NB4 (cell line): ENCODE measurements at regions not wholly inside any gene's neighbourhood (a gene's known extent, or its start where the extent isn't known, plus 50 kb on each side); places are given as distances from the start of the nearest gene placed in this dataset.

Experiments used
- MYC ChIP-seq: IDR thresholded peaks from 2 replicates; pipeline ENCODE4 v1.6.1; 2011; ENCODE audit warnings: low read depth, low read length
- POLR2A ChIP-seq: IDR thresholded peaks from 2 replicates; pipeline ENCODE4 v1.6.1; 2011; ENCODE audit warnings: mild to moderate bottlenecking; ENCODE audit not compliant: insufficient read length; ENCODE audit errors: extremely low read depth
- TF ChIP-seq, protein P1 (sequence below): IDR thresholded peaks from one replicate; pipeline ENCODE4 v1.5.1; 2012; ENCODE audit warnings: low read depth, low read length
- TF ChIP-seq, protein P2 (sequence below): IDR thresholded peaks from 2 replicates; pipeline ENCODE4 v1.6.1; 2011; ENCODE audit warnings: low read depth, low read length

DNA sequence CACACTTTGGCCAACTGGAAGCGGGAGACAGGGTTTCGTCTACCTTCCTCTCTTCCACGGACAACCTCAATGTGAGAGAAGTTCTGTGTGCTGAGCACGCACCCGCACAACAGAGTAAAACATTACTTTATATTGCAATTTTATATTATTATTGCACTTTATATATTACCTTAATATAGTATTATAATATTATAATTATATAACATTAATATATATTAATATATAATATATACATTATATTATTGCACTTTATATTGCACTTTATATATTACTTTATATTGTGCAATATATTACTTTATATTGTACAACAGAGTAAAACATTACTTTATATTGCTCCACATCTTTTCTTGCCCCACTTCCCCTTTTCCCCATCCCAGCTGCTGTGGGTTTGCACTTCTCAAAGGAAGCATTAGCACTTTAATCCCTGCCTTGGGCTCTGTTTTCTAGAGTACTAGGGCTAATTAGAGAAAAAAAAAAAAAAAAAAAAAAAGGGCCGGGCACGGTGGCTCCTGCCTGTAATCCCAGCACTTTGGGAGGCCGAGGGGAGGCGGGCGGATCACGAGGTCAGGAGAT is 76.4 kb upstream of the SLC4A7 start:
- TF ChIP-seq POLR2A (no peak), MYC (no peak)
- TF ChIP-seq, protein P1, sequence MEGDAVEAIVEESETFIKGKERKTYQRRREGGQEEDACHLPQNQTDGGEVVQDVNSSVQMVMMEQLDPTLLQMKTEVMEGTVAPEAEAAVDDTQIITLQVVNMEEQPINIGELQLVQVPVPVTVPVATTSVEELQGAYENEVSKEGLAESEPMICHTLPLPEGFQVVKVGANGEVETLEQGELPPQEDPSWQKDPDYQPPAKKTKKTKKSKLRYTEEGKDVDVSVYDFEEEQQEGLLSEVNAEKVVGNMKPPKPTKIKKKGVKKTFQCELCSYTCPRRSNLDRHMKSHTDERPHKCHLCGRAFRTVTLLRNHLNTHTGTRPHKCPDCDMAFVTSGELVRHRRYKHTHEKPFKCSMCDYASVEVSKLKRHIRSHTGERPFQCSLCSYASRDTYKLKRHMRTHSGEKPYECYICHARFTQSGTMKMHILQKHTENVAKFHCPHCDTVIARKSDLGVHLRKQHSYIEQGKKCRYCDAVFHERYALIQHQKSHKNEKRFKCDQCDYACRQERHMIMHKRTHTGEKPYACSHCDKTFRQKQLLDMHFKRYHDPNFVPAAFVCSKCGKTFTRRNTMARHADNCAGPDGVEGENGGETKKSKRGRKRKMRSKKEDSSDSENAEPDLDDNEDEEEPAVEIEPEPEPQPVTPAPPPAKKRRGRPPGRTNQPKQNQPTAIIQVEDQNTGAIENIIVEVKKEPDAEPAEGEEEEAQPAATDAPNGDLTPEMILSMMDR: no peak
- TF ChIP-seq, protein P2, sequence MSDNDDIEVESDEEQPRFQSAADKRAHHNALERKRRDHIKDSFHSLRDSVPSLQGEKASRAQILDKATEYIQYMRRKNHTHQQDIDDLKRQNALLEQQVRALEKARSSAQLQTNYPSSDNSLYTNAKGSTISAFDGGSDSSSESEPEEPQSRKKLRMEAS: no peak
